Omental fat pad (tissue), 3 donors: ENCODE measurements at regions not wholly inside any gene's neighbourhood (a gene's known extent, or its start where the extent isn't known, plus 50 kb on each side); places are given as distances from the start of the nearest gene placed in this dataset.

Source experiments
- ATAC-seq: fragments of 150-250 bp; one replicate; pipeline ENCODE4 v1.9.1; 2016; ENCODE audit warnings: mild to moderate bottlenecking, moderate library complexity; ENCODE audit not compliant: low FRiP score
- DNase-seq: peaks from one replicate; pipeline ENCODE4 v3.0.0-alpha.2; 2019; ENCODE audit warnings: low spot score
- TF ChIP-seq, protein P1 (sequence below), 3 donors: fragments of 450-650 bp; IDR thresholded peaks; one replicate each; pipeline ENCODE4 v1.5.1; 2016 to 2017; ENCODE audit warnings: antibody characterized with exemption in 3 of 3, mild to moderate bottlenecking in 3 of 3, moderate library complexity in 2 of 3

DNA sequence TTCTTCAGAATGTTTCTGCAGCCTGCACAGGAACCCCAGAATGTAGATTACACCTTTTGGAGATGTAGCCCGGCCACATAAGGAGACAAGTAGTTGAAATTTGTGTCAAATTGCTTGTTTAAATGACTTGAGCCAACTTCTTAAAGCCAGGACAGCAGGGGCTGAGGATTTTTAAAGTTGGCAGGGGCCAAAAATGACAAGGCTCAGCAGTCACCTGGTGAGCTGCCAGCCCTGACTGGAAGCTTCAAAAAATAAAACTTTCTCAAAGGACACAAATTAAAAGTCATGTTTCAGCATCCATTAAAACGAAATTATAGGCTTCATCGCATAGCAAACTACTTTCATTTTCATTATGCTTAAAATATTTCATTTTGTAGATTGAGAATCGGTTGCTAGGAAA lies 340.3 kb upstream of the WWC1 start:
- TF ChIP-seq, protein P1, sequence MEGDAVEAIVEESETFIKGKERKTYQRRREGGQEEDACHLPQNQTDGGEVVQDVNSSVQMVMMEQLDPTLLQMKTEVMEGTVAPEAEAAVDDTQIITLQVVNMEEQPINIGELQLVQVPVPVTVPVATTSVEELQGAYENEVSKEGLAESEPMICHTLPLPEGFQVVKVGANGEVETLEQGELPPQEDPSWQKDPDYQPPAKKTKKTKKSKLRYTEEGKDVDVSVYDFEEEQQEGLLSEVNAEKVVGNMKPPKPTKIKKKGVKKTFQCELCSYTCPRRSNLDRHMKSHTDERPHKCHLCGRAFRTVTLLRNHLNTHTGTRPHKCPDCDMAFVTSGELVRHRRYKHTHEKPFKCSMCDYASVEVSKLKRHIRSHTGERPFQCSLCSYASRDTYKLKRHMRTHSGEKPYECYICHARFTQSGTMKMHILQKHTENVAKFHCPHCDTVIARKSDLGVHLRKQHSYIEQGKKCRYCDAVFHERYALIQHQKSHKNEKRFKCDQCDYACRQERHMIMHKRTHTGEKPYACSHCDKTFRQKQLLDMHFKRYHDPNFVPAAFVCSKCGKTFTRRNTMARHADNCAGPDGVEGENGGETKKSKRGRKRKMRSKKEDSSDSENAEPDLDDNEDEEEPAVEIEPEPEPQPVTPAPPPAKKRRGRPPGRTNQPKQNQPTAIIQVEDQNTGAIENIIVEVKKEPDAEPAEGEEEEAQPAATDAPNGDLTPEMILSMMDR (IDR thresholded peaks at IDR 0.05) = no peak
- DNase-seq (no peak), ATAC-seq (no peak)

DNA sequence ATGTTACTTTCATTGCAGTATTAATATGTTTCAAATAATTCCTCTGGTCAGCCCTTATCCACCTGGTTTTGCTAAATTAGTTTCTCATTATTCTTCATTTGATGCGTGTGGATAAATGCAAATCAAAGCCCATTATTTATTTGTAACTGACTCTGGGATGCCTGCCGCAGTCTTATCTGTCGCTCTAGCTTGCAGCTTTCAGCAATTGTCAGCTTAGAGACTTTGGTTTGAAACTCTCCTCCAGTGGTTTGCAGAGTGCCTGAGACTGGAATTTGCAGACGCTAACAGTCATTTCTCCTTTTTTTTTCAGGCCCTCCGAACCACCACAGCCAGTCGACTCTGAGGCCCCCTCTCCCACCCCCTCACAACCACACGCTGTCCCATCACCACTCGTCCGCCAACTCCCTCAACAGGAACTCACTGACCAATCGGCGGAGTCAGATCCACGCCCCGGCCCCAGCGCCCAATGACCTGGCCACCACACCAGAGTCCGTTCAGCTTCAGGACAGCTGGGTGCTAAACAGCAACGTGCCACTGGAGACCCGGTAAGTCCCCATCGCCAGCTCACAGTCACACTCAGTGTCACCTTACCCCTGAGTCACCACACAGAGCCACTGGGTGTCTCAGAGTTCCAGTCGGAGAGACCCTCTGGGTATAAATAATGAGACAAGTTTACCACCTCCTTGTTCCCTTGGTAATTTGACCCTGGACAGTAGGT lies 339.0 kb upstream of the WWC1 start:
- TF ChIP-seq, protein P1 (IDR thresholded peaks at IDR 0.05) = no peak
- DNase-seq = no peak
- no peak for ATAC-seq

DNA sequence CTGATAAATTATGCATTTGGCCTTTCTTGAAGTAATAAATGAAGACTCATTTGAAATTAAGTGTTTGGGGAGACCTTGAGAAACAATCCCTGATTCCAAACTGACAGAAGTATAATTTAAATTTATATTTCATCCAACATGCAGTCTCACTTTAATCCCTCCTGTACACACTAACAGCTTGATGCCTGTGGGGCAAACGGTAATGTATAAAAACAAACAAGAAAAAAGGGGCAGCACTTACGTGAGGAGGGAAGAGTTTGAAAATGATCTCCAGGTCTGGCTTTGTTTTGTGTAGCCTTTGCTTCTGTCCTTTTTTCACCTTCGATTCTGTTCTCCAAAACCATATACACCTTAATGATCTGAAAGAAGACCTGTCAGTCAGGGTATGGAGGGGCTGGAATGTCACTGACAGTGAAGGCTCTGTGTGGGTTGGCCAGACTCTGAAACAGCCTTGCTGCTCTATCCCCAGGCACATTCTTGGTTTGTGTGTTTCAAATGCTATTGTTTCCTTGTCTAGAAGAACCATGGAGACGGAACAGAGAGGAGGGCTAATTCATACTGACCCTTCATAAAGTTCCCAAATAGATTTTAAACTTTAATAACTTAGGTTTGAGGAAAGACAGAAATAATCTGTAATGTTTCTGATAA lies 338.2 kb upstream of the WWC1 start:
- DNase-seq = no peak
- TF ChIP-seq, protein P1 (IDR thresholded peaks at IDR 0.05) = no peak
- ATAC-seq = no peak

DNA sequence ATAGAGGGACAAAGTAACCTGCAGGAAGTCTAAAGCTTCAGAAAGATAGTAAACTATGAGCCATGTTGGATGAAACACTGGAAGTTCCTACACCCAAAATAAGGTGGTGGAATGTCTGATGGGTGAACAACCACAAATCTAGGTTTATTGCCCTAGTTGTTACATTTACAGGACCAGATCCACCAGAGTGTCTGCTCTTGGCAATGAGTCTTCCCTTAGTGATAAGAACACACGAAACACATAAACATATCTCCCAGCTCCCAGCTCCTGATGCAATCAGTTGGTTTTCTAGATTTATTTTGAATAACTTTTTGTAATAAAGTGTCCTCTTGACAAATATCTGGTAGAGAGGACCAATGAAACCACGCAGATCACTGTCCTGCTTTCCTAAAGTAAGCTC lies 329.7 kb upstream of the WWC1 start:
- TF ChIP-seq, protein P1 (IDR thresholded peaks at IDR 0.05) = no peak
- DNase-seq (no peak), ATAC-seq (no peak)

DNA sequence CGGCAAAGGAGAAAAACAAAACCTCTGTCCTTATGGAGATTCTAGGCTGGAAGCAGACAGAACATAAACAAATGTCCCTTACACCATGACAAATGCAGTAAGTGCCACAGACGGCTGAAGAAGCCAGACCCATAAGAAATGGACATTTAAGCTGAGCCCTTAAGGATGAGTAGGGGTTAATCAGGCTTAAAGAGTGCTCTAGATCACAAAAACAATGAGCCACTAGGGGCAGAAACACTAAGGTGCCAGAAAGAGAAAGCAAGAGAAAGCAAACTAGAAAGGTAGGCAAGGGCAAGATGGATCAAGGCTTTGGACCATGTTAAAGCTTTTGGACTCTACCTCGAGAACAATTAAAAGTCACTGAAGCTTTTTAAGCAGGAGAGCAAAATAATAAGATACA lies 326.9 kb upstream of the WWC1 start:
- DNase-seq = no peak
- TF ChIP-seq, protein P1 (IDR thresholded peaks at IDR 0.05) = no peak
- no peak for ATAC-seq

DNA sequence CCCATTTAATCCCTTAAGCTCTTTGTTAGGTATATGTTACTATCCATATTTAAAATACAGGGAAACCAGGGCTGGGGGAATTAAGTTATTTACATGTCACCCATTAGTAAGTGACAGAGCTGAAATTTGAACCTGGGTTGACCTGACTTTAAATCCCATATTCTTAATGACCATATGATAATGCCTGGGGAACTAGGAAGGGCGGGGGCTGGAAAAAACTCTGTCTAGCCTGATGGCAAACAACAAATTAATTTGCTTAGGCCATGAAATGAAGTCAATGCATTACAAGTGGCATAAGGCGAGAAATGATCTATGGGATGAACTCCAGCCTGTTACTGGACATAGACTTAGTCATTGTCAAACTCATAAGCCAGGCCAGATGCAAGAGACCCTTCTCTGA lies 325.7 kb upstream of the WWC1 start:
- no peak for DNase-seq
- TF ChIP-seq, protein P1 (IDR thresholded peaks at IDR 0.05) = no peak
- ATAC-seq = no peak

DNA sequence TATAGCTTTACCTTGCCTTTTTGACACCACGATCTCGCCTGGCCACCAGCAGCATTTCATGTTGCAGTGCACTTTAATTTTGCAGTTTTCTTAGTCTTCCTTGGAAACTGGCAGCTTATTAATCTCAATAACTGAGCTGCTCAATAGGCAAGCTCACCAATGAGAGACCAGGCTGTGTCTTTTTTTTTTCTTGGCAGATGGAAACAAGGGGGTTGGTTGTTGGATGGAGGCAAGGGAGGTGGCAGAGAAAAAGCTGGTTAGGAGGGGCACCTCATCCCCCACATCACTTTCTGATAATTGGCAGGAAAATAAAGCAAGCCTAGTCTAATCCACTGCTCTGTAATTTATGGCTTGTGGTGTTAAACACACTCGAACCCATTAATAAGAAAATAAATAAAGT lies 324.5 kb upstream of the WWC1 start:
- TF ChIP-seq, protein P1 (IDR thresholded peaks at IDR 0.05) = no peak
- DNase-seq = no peak
- ATAC-seq = no peak
